ENCODE measurements at regions not wholly inside any gene's neighbourhood (a gene's known extent, or its start where the extent isn't known, plus 50 kb on each side); places are given as distances from the start of the nearest gene placed in this dataset.
"Not testable (repeated sequence)": the region's sequence is repeated elsewhere in the genome, so short reads cannot be mapped to it uniquely, and the experiment has no call there.

DNA sequence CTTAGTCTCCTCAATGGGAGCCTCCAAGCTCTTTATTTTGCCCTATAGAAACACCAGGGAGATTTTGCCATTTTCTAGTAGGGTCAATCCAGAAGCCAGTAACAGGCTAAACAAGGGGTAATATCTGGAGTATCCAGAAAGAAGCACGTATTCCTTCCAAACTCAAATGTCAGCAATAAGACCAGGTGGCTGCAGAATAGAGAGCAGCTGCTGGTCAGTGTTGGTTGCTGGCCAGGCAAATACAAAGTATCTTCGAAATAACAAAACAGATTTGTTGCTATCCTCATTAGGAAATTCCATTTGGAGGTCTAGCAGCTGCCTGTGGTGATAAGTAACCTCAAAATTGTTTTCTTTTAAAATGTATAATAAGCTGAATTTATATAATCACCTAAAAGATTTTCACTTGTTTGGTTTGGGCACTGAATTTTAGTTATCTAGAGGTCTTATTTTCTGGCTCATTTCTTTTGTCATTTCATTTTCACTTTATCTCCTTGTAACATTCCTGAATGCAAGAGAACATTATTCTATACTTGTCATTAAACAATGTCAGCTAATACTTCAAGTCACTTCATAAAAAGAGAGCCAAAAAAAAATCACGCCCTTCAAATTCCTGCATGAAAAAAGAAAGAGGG lies 320.6 kb downstream of the DTHD1 start:
- no peak for DNase-seq (ENCODE audit: low spot score)

- DNase-seq (ENCODE audit: low spot score) = no peak
Measured at GRCh38 chr4:36609661-36610060, 328.2 kb downstream of the DTHD1 start.

DNA sequence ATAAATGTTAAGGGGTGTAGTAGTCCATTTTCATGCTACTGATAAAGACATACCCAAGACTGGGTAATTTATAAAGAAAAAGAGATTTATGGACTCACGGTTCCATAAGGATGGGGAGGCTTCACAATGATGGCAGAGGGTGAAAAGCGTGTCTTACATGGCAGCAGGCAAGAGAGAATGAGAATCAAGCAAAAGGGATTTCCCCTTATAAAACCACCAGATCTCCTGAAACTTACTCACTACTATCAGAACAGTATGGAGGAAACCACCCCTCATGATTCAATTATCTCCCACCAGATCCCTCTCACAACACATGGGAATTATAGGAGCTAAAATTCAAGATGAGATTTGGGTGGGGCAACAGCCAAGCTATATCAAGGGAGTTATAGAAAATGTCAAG lies 329.2 kb downstream of the DTHD1 start:
- DNase-seq (ENCODE audit: low spot score) = no peak

- not testable (repeated sequence) for DNase-seq (ENCODE audit: low spot score)
Measured at GRCh38 chr4:36613142-36613541, 331.7 kb downstream of the DTHD1 start.

DNA sequence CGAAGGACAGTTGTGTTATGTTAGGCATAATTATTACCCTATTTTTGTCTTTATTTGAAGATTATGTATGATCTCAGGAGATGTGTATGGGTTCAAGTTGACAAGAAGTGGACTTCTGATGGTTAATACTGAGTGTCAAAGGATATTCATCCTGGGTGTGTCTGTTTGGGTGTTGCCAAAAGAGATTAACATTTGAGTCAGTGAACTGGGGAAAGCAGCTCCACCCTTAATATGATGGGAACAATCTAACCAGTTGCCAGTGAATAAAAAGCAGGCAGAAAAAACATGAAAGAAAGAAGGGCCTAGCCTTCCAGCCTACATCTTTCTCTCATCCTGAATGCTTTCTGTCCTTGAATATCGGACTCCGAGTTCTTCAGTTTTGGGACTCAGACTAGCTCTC lies 332.6 kb downstream of the DTHD1 start:
- no peak for DNase-seq (ENCODE audit: low spot score)

DNA sequence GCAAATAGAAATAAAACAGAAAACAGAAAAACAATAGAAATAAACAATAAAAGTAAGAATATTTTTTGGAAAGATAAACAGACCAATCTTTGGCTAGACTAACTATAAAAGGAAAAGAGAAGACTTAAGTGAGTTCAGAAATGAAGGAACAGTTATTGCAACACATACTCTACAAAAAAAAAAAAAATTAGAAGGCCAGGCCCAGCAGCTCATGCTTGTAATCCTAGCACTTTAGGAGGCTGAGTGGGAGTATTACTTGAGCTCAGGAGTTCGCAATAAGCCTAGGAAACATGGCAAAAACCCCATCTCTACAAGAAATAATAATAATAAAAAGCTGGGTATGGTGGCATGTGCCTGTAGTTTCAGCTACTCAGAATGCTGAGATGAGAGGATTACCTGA lies 336.7 kb downstream of the DTHD1 start:
- DNase-seq (ENCODE audit: low spot score) = no peak

- DNase-seq (ENCODE audit: low spot score) = no peak
Measured at GRCh38 chr4:36624030-36624429, 342.6 kb downstream of the DTHD1 start.

GRCh38 chr4:36638273-36638811 lies 356.9 kb downstream of the DTHD1 start:
- DNase-seq (ENCODE audit: low spot score) = no peak

- no peak for DNase-seq (ENCODE audit: low spot score)
Measured at GRCh38 chr4:36640876-36641275, 359.5 kb downstream of the DTHD1 start.

DNA sequence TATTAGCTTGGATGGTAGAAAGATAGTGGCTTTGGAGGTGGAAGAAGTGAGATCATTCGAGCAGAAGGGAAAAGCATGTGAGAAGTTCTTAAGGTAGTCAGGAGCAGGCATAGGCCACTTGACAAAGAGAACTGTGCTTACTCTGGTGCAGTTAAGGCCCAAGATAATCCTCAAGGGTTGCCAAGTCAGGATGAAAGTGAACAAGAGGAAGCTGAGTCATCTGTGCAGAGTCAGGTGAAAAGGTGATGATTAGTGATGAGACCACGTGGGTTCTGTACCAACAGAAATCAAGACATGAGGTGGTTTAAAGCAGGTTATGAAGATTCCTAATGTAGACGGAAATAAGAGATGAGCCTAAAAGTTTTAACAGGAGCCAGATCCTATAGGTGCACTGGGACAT lies 369.8 kb downstream of the DTHD1 start:
- no peak for DNase-seq (ENCODE audit: low spot score)

DNA sequence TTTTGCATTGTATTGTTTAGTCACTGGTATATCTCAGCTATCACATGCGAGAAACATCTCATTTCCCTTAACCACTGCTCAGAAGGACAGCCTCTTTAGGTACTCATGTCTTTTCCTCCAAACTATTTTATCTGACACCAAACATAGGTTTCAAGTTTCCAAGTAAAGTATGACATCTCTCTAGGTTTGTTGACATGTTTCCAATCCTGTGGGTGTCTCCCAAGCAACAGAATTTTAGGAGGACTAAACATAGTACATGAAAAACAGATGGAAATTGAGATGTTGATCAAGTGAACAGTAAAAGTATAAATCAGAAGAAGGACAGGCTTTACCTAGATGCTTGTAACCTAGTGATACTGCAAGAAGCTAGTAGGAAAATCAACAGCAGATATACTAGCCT lies 371.4 kb downstream of the DTHD1 start:
- DNase-seq (ENCODE audit: low spot score) = no peak

GRCh38 chr4:36665985-36666527 lies 384.6 kb downstream of the DTHD1 start:
- DNase-seq (ENCODE audit: low spot score) = no peak

DNA sequence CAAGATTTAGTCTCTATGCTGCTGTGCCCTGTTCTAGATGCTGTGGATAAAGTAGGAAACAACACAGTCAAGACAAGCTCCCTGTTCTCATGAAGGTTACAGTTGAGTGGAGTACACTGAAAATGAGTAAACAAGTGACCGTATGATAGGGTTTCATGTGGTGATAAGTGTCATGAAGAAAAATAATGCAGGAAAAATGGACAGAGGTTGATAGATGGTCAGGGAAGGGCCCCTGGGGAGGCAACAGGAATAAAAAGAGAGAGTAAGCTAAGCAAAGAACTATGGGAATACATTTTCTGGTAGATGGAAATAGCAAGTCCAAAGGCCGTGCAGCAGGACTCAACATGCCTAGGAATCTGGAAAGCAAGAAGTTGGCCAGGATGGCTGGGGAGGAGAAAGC lies 394.0 kb downstream of the DTHD1 start:
- no peak for DNase-seq (ENCODE audit: low spot score)

- DNase-seq (ENCODE audit: low spot score) = no peak
Measured at GRCh38 chr4:36676139-36677050, 395.0 kb downstream of the DTHD1 start.

DNA sequence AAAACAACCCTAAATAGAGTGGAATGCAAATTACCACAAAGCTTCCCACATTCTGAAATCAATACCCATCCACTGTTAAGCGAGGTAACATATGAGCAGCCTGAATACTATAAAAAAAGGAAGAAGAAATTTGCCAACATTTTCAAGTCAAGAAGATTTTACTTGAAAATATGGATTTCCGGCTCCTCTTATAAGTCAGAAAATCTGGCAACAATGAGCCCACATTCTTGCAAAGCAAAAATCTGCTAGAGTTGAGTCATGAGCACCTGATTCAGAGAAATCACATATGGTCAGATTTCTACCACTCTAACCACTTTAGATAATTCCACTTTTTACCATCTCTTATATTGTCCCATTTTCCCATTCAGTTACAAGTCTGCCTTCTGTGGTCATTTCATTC lies 395.7 kb downstream of the DTHD1 start:
- DNase-seq (ENCODE audit: low spot score) = no peak

DNA sequence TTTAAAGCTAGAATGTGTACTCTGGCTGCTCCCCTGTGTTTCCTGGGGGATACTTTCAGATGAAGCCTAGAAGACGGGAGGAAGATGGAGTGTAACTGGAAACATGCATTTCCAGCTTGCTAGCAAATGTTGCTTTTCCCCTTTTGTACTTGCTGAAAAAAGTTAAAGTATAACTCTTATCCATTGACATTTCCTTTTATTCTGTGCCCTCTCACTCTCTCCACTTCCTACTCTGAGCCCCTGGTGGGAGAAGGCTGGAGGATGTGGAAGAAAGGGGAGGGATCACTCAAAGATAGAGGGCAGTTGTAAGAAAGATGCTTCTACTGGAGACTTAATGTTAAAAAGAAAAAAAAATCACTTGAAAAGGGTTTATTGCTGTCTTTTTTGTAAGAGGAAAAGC lies 396.5 kb downstream of the DTHD1 start:
- DNase-seq (ENCODE audit: low spot score) = no peak

GRCh38 chr4:36687681-36688080 lies 406.3 kb downstream of the DTHD1 start:
- no peak for DNase-seq (ENCODE audit: low spot score)

DNA sequence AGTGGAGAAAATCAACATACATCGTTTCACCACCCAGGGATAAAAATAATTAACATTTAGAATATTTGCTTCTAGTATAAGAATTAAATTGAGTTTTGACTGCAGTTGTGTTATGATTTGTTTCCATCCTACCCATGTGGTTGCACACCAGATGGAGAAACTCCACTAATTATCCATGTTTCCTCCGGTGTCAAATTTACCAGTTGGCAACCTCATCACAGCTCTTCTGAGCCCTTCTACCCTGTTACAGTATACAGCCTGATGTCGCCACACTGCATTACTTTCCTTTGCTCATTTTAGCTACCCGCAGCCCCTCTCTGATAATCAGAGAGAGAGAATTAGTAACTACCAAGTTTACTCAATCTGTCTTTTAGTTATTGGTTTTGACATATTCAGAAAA lies 411.2 kb downstream of the DTHD1 start:
- DNase-seq (ENCODE audit: low spot score) = no peak

DNA sequence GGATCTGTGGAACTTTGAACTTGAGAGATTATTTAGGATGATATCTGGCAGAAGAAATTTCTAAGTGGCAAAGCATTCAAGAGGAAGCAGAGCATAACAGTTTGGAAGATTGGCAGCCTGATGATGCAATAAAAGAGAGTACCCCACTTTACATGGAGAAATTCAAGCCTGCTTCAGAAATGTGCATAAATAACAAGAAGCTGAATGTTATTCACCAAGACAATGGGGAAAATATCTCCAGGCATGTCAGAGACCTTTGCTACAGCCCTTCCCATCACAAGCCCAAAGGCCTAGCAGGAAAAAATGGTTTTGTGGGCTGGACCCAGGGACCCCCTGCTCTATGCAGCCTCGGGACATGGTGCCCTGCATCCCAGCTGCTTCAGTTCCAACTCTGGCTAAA lies 420.8 kb downstream of the DTHD1 start:
- no peak for DNase-seq (ENCODE audit: low spot score)

DNA sequence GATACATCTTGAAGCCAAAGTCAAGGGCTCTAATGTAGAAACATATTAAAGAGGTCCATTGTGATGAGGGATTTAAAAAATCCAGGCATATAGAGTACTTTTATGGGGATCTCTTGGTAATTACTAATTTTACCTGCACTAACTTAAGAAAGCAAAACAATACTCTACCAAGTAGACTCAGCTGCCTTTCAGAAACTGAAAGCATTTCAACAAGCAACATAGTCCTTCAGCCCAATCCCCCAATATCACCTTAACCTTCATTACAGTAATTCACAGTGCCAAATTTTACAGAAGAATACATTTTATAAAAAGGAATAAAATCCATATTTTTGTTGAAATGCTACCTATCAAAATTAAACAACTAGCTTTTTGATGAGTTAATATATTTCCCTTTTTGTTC lies 422.9 kb downstream of the DTHD1 start:
- DNase-seq (ENCODE audit: low spot score) = no peak

DNA sequence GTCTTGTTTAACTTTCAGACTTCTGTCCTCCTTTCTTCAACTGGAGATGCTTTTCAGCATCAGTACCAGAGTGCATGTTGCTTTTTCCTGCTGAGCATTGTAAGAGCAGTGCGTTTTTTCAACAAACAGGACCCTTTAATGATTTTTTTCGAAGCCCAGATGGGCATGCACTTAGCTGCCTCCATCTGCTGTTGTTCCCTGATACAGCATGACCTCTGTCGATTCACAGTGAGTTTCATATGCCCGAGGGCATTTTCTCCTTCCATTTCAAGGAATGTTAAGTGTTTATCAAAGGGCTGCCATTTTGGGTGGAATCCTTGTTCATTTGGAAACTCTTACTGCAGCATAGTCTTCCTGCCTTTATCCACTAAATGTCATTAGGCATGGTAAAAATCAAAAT lies 428.6 kb downstream of the DTHD1 start:
- no peak for DNase-seq (ENCODE audit: low spot score)

GRCh38 chr4:36712013-36712412 lies 430.6 kb downstream of the DTHD1 start:
- no peak for DNase-seq (ENCODE audit: low spot score)

DNA sequence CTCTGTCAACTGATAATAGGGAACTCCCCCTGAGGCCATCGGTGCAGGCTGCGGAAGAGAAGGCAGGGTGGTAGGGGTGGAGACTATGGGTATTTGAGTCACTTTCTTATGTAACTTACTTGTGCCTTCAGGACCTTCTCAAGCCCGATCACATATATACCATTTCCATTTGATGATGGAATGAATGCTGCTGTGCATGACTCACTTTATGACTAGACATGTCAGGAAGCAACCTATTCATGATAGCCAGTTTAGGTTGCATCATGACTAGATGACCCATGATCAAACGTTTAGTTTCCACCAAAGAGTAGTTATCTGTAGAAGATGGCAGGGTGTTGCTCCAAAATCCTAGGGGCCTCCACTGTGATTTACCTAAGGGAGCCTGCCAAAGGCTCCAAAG lies 435.5 kb downstream of the DTHD1 start:
- no peak for DNase-seq (ENCODE audit: low spot score)
